ENCODE measurements at regions not wholly inside any gene's neighbourhood (a gene's known extent, or its start where the extent isn't known, plus 50 kb on each side); places are given as distances from the start of the nearest gene placed in this dataset.
A peak's percentile ranks its signal among the peaks of the same experiment; 100 is the strongest.

GRCh38 chr3:191973820-191974219, 512.9 kb downstream of the PYDC2 start:
- peaks cover 0 to 18% of the 10 kb centered on the region in 2 experiments for H3K9me3 ChIP-seq (ENCODE audit: control insufficient read depth in 1 of 2, insufficient read depth in 1 of 2, low read length in 2 of 2)
- CTCF ChIA-PET, result no interaction called here
- no peaks in the 10 kb centered on the region for H3K4me1 Mint-ChIP-seq (ENCODE audit: low read depth)
- no peak for TF ChIP-seq CTCF (IDR thresholded peaks at IDR 0.05)
- intact Hi-C loops (cut with DNase I, micrococcal nuclease), result no loop called here
- peaks cover 2% of the 10 kb centered on the region for H3K9me3 Mint-ChIP-seq
- H3K27ac Mint-ChIP-seq, result no peak overlapping the region
- H3K27ac ChIP-seq (ENCODE audit: low read depth in 1 of 2, low read length in 2 of 2), result no peak overlapping the region
- POLR2A ChIA-PET, result no interaction called here
- ATAC-seq (ENCODE audit: poor library complexity), result no peak
- H3K4me3 Mint-ChIP-seq, result no peak overlapping the region
- H3K4me1 ChIP-seq (ENCODE audit: insufficient read depth, low read length), result no peaks in the 10 kb centered on the region
- no peaks in the 10 kb centered on the region for H3K27me3 Mint-ChIP-seq
- H3K4me3 ChIP-seq (ENCODE audit: low read length), result no peak overlapping the region
- H3K36me3 ChIP-seq (ENCODE audit: insufficient read depth, low read length), result no peaks in the 10 kb centered on the region
- peak in 1 of 14 experiments; percentile 6 for DNase-seq
- no peaks in the 10 kb centered on the region for H3K36me3 Mint-ChIP-seq (ENCODE audit: low read depth)
- H3K27me3 ChIP-seq (ENCODE audit: control insufficient read depth in 1 of 2, insufficient read depth in 2 of 2, low read length in 2 of 2), result no peaks in the 10 kb centered on the region

GRCh38 chr3:191975936-191976335, 515.0 kb downstream of the PYDC2 start:
- H3K9me3 ChIP-seq (ENCODE audit: control insufficient read depth in 1 of 2, insufficient read depth in 1 of 2, low read length in 2 of 2), result peaks cover 0 to 18% of the 10 kb centered on the region in 2 experiments
- Mint-ChIP-seq H3K27ac (no peak overlapping the region), H3K4me1 (ENCODE audit: low read depth) (no peaks in the 10 kb centered on the region), H3K27me3 (no peaks in the 10 kb centered on the region), H3K9me3 (peaks cover 2% of the 10 kb centered on the region), H3K36me3 (ENCODE audit: low read depth) (no peaks in the 10 kb centered on the region), H3K4me3 (no peak overlapping the region)
- POLR2A ChIA-PET, result no interaction called here
- intact Hi-C loops (cut with DNase I, micrococcal nuclease), result no loop called here
- no peak overlapping the region for H3K27ac ChIP-seq (ENCODE audit: low read depth in 1 of 2, low read length in 2 of 2)
- H3K36me3 ChIP-seq (ENCODE audit: insufficient read depth, low read length), result no peaks in the 10 kb centered on the region
- no peaks in the 10 kb centered on the region for H3K27me3 ChIP-seq (ENCODE audit: control insufficient read depth in 1 of 2, insufficient read depth in 2 of 2, low read length in 2 of 2)
- no peak for TF ChIP-seq CTCF (IDR thresholded peaks at IDR 0.05)
- CTCF ChIA-PET, result no interaction called here
- no peak for DNase-seq
- ATAC-seq (ENCODE audit: poor library complexity), result no peak
- H3K4me3 ChIP-seq (ENCODE audit: low read length), result no peak overlapping the region
- H3K4me1 ChIP-seq (ENCODE audit: insufficient read depth, low read length), result no peaks in the 10 kb centered on the region

DNA sequence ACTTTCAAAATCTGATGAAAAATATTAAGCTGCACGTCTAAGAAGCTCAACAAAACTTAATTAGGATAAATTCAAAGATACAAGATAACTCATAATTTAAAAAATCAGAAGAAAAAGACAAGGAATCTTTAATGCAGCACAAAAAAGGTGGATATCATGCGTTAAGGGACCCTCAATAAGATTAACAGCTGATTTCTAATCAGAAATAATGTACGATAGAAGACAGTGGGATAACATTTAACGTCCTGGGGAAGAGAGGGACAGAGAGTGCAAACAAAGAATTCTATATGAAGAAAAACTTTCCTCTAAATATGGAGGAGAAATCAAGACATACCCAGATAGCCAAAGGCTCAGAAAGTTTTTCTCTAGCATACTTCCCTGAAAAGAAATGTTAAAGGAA, 519.5 kb downstream of the PYDC2 start:
- H3K27ac ChIP-seq (ENCODE audit: low read depth in 1 of 2, low read length in 2 of 2), result no peak overlapping the region
- intact Hi-C loops (cut with DNase I, micrococcal nuclease), result no loop called here
- CTCF ChIA-PET, result no interaction called here
- no peak overlapping the region for H3K27ac Mint-ChIP-seq
- H3K9me3 ChIP-seq (ENCODE audit: control insufficient read depth in 1 of 2, insufficient read depth in 1 of 2, low read length in 2 of 2), result no peaks in the 10 kb centered on the region
- ATAC-seq (ENCODE audit: poor library complexity) (no peak), DNase-seq (no peak)
- H3K36me3 Mint-ChIP-seq (ENCODE audit: low read depth), result no peaks in the 10 kb centered on the region
- H3K27me3 ChIP-seq (ENCODE audit: control insufficient read depth in 1 of 2, insufficient read depth in 2 of 2, low read length in 2 of 2), result no peaks in the 10 kb centered on the region
- no peaks in the 10 kb centered on the region for H3K4me1 Mint-ChIP-seq (ENCODE audit: low read depth)
- no peak for TF ChIP-seq CTCF (IDR thresholded peaks at IDR 0.05)
- H3K9me3 Mint-ChIP-seq, result peaks cover 6% of the 10 kb centered on the region
- H3K4me3 Mint-ChIP-seq, result no peak overlapping the region
- POLR2A ChIA-PET, result no interaction called here
- no peaks in the 10 kb centered on the region for H3K36me3 ChIP-seq (ENCODE audit: insufficient read depth, low read length)
- H3K4me1 ChIP-seq (ENCODE audit: insufficient read depth, low read length), result no peaks in the 10 kb centered on the region
- H3K4me3 ChIP-seq (ENCODE audit: low read length), result no peak overlapping the region
- H3K27me3 Mint-ChIP-seq, result no peaks in the 10 kb centered on the region
